ENCODE measurements at regions not wholly inside any gene's neighbourhood (a gene's known extent, or its start where the extent isn't known, plus 50 kb on each side); places are given as distances from the start of the nearest gene placed in this dataset.

DNA sequence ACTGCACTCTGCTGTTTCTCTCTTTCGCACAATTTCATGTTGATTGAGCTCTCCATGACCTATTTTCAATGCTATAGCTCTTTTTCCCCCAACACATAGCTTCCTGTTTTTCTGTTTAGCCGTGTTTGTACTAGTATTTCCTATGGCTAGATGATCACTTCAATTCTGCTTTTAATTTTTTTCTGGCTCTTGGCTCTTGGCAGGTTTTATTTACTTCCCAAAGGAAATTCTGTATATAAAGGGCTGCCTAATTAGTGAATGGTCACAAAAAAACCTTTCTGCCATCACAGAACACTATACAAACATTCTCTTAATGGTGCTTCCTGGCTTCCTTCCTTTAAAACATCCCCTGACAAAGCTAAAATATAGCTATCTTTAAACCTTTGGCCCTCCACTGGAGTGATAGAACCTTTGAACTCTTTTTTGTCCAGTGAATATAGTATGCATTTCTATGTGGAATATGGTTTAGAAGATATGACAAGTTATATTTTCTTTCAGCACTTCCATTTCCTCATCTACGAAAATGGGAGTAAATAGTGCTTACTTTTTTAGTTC, 88.2 kb downstream of the RASSF9 start:
- Histone ChIP-seq H2AK5ac (ENCODE audit: low read depth, low read length) (no peak overlapping the region), H3K23me2 (ENCODE audit: low read depth, low read length) (no peaks in the 10 kb centered on the region), H2BK20ac (ENCODE audit: low read length) (no peak overlapping the region), H3K79me1 (ENCODE audit: low read depth, low read length) (no peaks in the 10 kb centered on the region), H4K91ac (replicated peaks; ENCODE audit: insufficient read length, low read length) (no peak overlapping the region), H3K56ac (replicated peaks; ENCODE audit: insufficient read length, low read depth, low read length) (no peak overlapping the region), H4K8ac (ENCODE audit: extremely low read depth, insufficient read depth, low read length) (no peak overlapping the region), H4K20me1 (replicated peaks in 1 of 2; ENCODE audit: control insufficient read depth in 1 of 2, insufficient read depth in 2 of 2, low read length in 2 of 2) (no peaks in the 10 kb centered on the region), H3K4ac (replicated peaks; ENCODE audit: insufficient read length, low read depth, low read length) (no peak overlapping the region), H2BK5ac (ENCODE audit: low read depth, low read length) (no peak overlapping the region), H3K9ac (replicated peaks in 1 of 4; ENCODE audit: extremely low read depth in 1 of 4, low read depth in 3 of 4, low read length in 3 of 4) (no peak overlapping the region), H2AFZ (ENCODE audit: low read length) (peak overlapping the region; percentile 98), H3K14ac (ENCODE audit: insufficient read length) (no peak overlapping the region), H3K18ac (ENCODE audit: extremely low read depth, low read length) (no peak overlapping the region), H3K4me3 (ENCODE audit: extremely low read depth in 1 of 4, insufficient read depth in 2 of 4, low read depth in 3 of 4, low read length in 4 of 4) (no peak overlapping the region), H3K9me3 (ENCODE audit: insufficient read depth in 2 of 2, low read depth in 1 of 2, low read length in 1 of 2) (no peaks in the 10 kb centered on the region), H3K23ac (ENCODE audit: insufficient read length) (no peak overlapping the region), H3K4me1 (replicated peaks in 1 of 4; ENCODE audit: control insufficient read depth in 3 of 4, insufficient read depth in 4 of 4, low read length in 3 of 4) (no peaks in the 10 kb centered on the region), H3K36me3 (ENCODE audit: control insufficient read depth in 2 of 4, insufficient read depth in 4 of 4, low read length in 3 of 4) (no peaks in the 10 kb centered on the region), H4K5ac (ENCODE audit: insufficient read length, low read depth, low read length) (no peak overlapping the region), H3K27ac (ENCODE audit: low read depth, low read length) (no peak overlapping the region), H2BK15ac (ENCODE audit: low read length) (no peak overlapping the region), H3K4me2 (ENCODE audit: insufficient read depth in 1 of 2, low read depth in 2 of 2, low read length in 2 of 2) (no peak overlapping the region), H2BK12ac (ENCODE audit: low read depth, low read length) (no peak overlapping the region), H2BK120ac (replicated peaks; ENCODE audit: low read depth, low read length) (no peak overlapping the region), H3K79me2 (ENCODE audit: control insufficient read depth in 1 of 2, insufficient read depth in 2 of 2, low read length in 2 of 2) (no peaks in the 10 kb centered on the region), H3K27me3 (replicated peaks in 1 of 4; ENCODE audit: control insufficient read depth in 3 of 4, extremely low read depth in 1 of 4, insufficient read depth in 3 of 4, low read length in 3 of 4) (no peaks in the 10 kb centered on the region)
- CTCF ChIA-PET (ENCODE audit: partially characterized antibody): no interaction called here
- WGBS, 2 experiments (ENCODE audit: extremely low coverage in 1 of 2, insufficient coverage in 1 of 2, insufficient read length in 1 of 2, insufficient replicate concordance in 2 of 2, low coverage in 1 of 2, low lambda C conversion rate in 2 of 2, missing lambda C conversion rate in 1 of 2): 95% methylated on average over 3 of the region's 3 CpGs; no CpG with 5 or more reads in 1 of the 2 experiments
- no peak for FAIRE-seq
- POLR2A ChIA-PET (ENCODE audit: partially characterized antibody): no interaction called here
- TF ChIP-seq CREB1 (IDR thresholded peaks at IDR 0.05) (no peak), TBP (IDR thresholded peaks at IDR 0.05; ENCODE audit: low read depth, low read length) (no peak), CBX8 (IDR thresholded peaks at IDR 0.05; ENCODE audit: borderline replicate concordance, low read depth, low read length) (no peak), BCL11A (IDR thresholded peaks at IDR 0.05; ENCODE audit: low read depth in 2 of 2, low read length in 2 of 2) (no peak), CTCF (IDR thresholded peaks at IDR 0.05; ENCODE audit: control extremely low read depth in 1 of 3, insufficient read depth in 1 of 3, low read depth in 1 of 3, low read length in 3 of 3) (no peak), POLR2AphosphoS5 (IDR thresholded peaks at IDR 0.05; ENCODE audit: low read depth, low read length) (no peak), TAF1 (IDR thresholded peaks at IDR 0.05; ENCODE audit: low read depth, low read length) (no peak), CHD1 (IDR thresholded peaks at IDR 0.05; ENCODE audit: low read depth, low read length) (no peak)
- TF ChIP-seq, protein P1, sequence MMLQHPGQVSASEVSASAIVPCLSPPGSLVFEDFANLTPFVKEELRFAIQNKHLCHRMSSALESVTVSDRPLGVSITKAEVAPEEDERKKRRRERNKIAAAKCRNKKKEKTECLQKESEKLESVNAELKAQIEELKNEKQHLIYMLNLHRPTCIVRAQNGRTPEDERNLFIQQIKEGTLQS (IDR thresholded peaks at IDR 0.05; ENCODE audit: insufficient read depth, low read depth, low read length): no peak
- DNase-seq (ENCODE audit: low read depth in 1 of 2, low spot score in 2 of 2): no peak
